GM23248 (cell line): ENCODE measurements at regions not wholly inside any gene's neighbourhood (a gene's known extent, or its start where the extent isn't known, plus 50 kb on each side); places are given as distances from the start of the nearest gene placed in this dataset.

Source experiments
- EZH2 ChIP-seq: fragments of 200-600 bp; sonication (generic); IDR thresholded peaks from 2 replicates; pipeline ENCODE4 v1.6.1; 2018; ENCODE audit warnings: antibody characterized with exemption, mild to moderate bottlenecking; ENCODE audit not compliant: insufficient read depth, poor library complexity, severe bottlenecking
- EZH2phosphoT487 ChIP-seq: fragments of 200-600 bp; sonication (generic); IDR thresholded peaks from 2 replicates; pipeline ENCODE4 v1.6.1; 2018; ENCODE audit warnings: antibody characterized with exemption, moderate library complexity, mild to moderate bottlenecking, low read depth; ENCODE audit not compliant: insufficient read depth

DNA sequence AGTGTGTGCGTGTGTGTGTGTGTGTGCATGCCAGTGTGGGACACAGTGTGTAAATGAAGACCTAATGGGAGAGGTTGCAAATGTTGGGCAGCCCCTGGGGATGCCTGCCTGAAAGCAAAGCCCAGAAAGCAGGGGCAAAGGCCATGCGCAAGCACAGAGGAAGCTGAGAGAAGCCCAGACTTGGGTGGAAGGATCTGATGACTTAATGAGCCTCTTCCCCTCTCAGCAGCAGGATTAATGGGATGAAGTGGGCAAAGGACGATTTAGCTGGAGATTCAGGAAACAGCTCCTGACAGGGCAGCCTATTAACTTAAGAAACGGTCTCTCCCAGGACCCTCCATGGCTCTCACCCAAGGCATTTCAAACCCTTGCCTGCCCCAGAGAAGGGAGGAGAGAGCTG, 107.3 kb downstream of the EFNB1 start:
- TF ChIP-seq EZH2 (no peak), EZH2phosphoT487 (no peak)
